GM12874 (cell line): ENCODE measurements at regions not wholly inside any gene's neighbourhood (a gene's known extent, or its start where the extent isn't known, plus 50 kb on each side); places are given as distances from the start of the nearest gene placed in this dataset.

Source experiments
- CTCF ChIP-seq: IDR thresholded peaks from 2 replicates; pipeline ENCODE4 v1.5.1; 2011; ENCODE audit warnings: low read depth, mild to moderate bottlenecking, control low read depth, low read length, moderate library complexity; ENCODE audit not compliant: insufficient read depth

GRCh38 chr3:189375532-189375931 lies 203.8 kb downstream of the TPRG1 start:
- no peak for TF ChIP-seq CTCF

GRCh38 chr3:189383630-189384029 lies 211.9 kb downstream of the TPRG1 start:
- no peak for TF ChIP-seq CTCF

GRCh38 chr3:189386739-189387138 lies 215.0 kb downstream of the TPRG1 start:
- no peak for TF ChIP-seq CTCF

- TF ChIP-seq CTCF: no peak
Measured at GRCh38 chr3:189389346-189389745, 217.6 kb downstream of the TPRG1 start.

- TF ChIP-seq CTCF: no peak
Measured at GRCh38 chr3:189393598-189393997, 221.8 kb downstream of the TPRG1 start.

GRCh38 chr3:189394599-189395121 lies 222.9 kb downstream of the TPRG1 start:
- no peak for TF ChIP-seq CTCF

- TF ChIP-seq CTCF: no peak
Measured at GRCh38 chr3:189395825-189396224, 224.1 kb downstream of the TPRG1 start.

GRCh38 chr3:189398656-189399055 lies 226.9 kb downstream of the TPRG1 start:
- TF ChIP-seq CTCF: no peak
